HEK293 (cell line): ENCODE measurements at regions not wholly inside any gene's neighbourhood (a gene's known extent, or its start where the extent isn't known, plus 50 kb on each side); places are given as distances from the start of the nearest gene placed in this dataset.

Source experiments
- CTCF ChIA-PET: fragments of 350-600 bp; formaldehyde crosslinking; extraction: SDS; loops from one replicate; lab custom pipeline; 2021; ENCODE audit warnings: antibody characterized with exemption; lab: Yijun Ruan, JAX
- POLR2A ChIA-PET: fragments of 300-600 bp; formaldehyde crosslinking; extraction: SDS; loops from one replicate; lab custom pipeline; 2020; ENCODE audit warnings: antibody characterized with exemption, inconsistent platforms; lab: Yijun Ruan, JAX
- H3K27ac ChIP-seq: fragments of 200-500 bp; sonication (Bioruptor generic); 2 replicates; pipeline ENCODE4 v1.5.1; 2014; ENCODE audit warnings: low read depth, low read length, control low read depth, inconsistent platforms; ENCODE audit errors: extremely low read depth
- H3K36me3 ChIP-seq, 2 experiments: fragments of 200-500 bp in 1 of 2; sonication (Bioruptor generic) in 1 of 2; 1 replicate in 1 of 2; 2 replicates in 1 of 2; pipeline ENCODE4 v1.5.1; 2014 to 2017; ENCODE audit warnings: inconsistent platforms in 2 of 2, low read length in 2 of 2; ENCODE audit not compliant: control insufficient read depth in 2 of 2, insufficient read depth in 1 of 2
- H3K4me1 ChIP-seq: fragments of 200-500 bp; sonication (Bioruptor generic); 2 replicates; pipeline ENCODE4 v1.5.1; 2014; ENCODE audit warnings: mild to moderate bottlenecking, low read length, inconsistent platforms; ENCODE audit not compliant: control insufficient read depth, insufficient read depth
- H3K4me3 ChIP-seq: 2 replicates; pipeline ENCODE4 v1.5.1; 2011; ENCODE audit warnings: low read depth, mild to moderate bottlenecking, control low read depth, low read length, moderate library complexity
- H3K9me3 ChIP-seq: fragments of 200-500 bp; sonication (Bioruptor generic); 2 replicates; pipeline ENCODE4 v1.5.1; 2014; ENCODE audit warnings: low read depth, low read length, inconsistent platforms; ENCODE audit not compliant: control insufficient read depth, insufficient read depth
- FEZF1 ChIP-seq: fragments of 450-650 bp; formaldehyde crosslinking; IDR thresholded peaks from 2 replicates; pipeline ENCODE4 v1.5.1; 2016; ENCODE audit warnings: missing biosample characterization, missing genetic modification characterization
- GLI2 ChIP-seq: fragments of 450-650 bp; formaldehyde crosslinking; IDR thresholded peaks from 2 replicates; pipeline ENCODE4; 2017; ENCODE audit warnings: missing biosample characterization, missing genetic modification characterization, low read depth, borderline replicate concordance
- HOXC10 ChIP-seq: sonication (generic); formaldehyde crosslinking; IDR thresholded peaks from 2 replicates; pipeline ENCODE4 v1.8.1; 2023; ENCODE audit warnings: mild to moderate bottlenecking, missing genetic modification reagents
- IKZF3 ChIP-seq: fragments of 450-650 bp; IDR thresholded peaks from 2 replicates; pipeline ENCODE4 v1.5.0; 2018; ENCODE audit warnings: missing biosample characterization, mild to moderate bottlenecking, missing genetic modification characterization, moderate library complexity
- KLF7 ChIP-seq: fragments of 450-650 bp; formaldehyde crosslinking; IDR thresholded peaks from 2 replicates; pipeline ENCODE4 v1.5.1; 2016; ENCODE audit warnings: missing biosample characterization, missing genetic modification characterization, borderline replicate concordance
- SALL2 ChIP-seq: fragments of 450-650 bp; formaldehyde crosslinking; IDR thresholded peaks from 2 replicates; pipeline ENCODE4 v1.5.0; 2017; ENCODE audit warnings: missing biosample characterization, mild to moderate bottlenecking, missing genetic modification characterization, borderline replicate concordance
- SP2 ChIP-seq: fragments of 450-650 bp; formaldehyde crosslinking; IDR thresholded peaks from 2 replicates; pipeline ENCODE4 v1.5.1; 2016; ENCODE audit warnings: missing biosample characterization, missing genetic modification characterization
- WT1 ChIP-seq: fragments of 450-650 bp; formaldehyde crosslinking; IDR thresholded peaks from 2 replicates; pipeline ENCODE4 v1.5.1; 2016; ENCODE audit warnings: missing biosample characterization, missing genetic modification characterization
- ZBTB20 ChIP-seq: fragments of 450-650 bp; formaldehyde crosslinking; IDR thresholded peaks from 2 replicates; pipeline ENCODE4 v1.5.1; 2016; ENCODE audit warnings: missing biosample characterization, missing genetic modification characterization
- ZBTB26 ChIP-seq: fragments of 450-650 bp; formaldehyde crosslinking; optimal IDR thresholded peaks from 2 replicates; pipeline ENCODE3; 2016; ENCODE audit warnings: missing biosample characterization, mild to moderate bottlenecking, missing genetic modification characterization
- ZNF112 ChIP-seq: fragments of 450-650 bp; formaldehyde crosslinking; IDR thresholded peaks from 2 replicates; pipeline ENCODE4 v1.5.0; 2017; ENCODE audit warnings: missing biosample characterization, missing genetic modification characterization
- ZNF19 ChIP-seq: fragments of 450-650 bp; formaldehyde crosslinking; IDR thresholded peaks from 2 replicates; pipeline ENCODE4; 2016; ENCODE audit warnings: missing biosample characterization, missing genetic modification characterization, low read depth
- ZNF202 ChIP-seq: fragments of 450-650 bp; formaldehyde crosslinking; IDR thresholded peaks from 2 replicates; pipeline ENCODE4 v1.5.1; 2016; ENCODE audit warnings: missing biosample characterization, missing genetic modification characterization, borderline replicate concordance
- ZNF26 ChIP-seq: fragments of 450-650 bp; formaldehyde crosslinking; IDR thresholded peaks from 2 replicates; pipeline ENCODE4 v1.5.1; 2016; ENCODE audit warnings: missing biosample characterization, missing genetic modification characterization
- ZNF366 ChIP-seq: fragments of 450-650 bp; formaldehyde crosslinking; conservative IDR thresholded peaks from 2 replicates; pipeline ENCODE4 v1.5.1; 2016; ENCODE audit warnings: missing biosample characterization, missing genetic modification characterization
- ZNF433 ChIP-seq: fragments of 450-650 bp; formaldehyde crosslinking; IDR thresholded peaks from 2 replicates; pipeline ENCODE4 v1.5.1; 2016; ENCODE audit warnings: missing biosample characterization, missing genetic modification characterization, low read depth
- ZNF449 ChIP-seq: fragments of 450-650 bp; formaldehyde crosslinking; IDR thresholded peaks from 2 replicates; pipeline ENCODE4 v1.5.1; 2017; ENCODE audit warnings: missing biosample characterization, mild to moderate bottlenecking, missing genetic modification characterization, moderate library complexity
- ZNF514 ChIP-seq: fragments of 450-650 bp; formaldehyde crosslinking; IDR thresholded peaks from 2 replicates; pipeline ENCODE4 v1.5.1; 2016; ENCODE audit warnings: missing biosample characterization, missing genetic modification characterization
- ZNF518A ChIP-seq: fragments of 450-650 bp; formaldehyde crosslinking; conservative IDR thresholded peaks from 2 replicates; pipeline ENCODE4 v1.5.1; 2016; ENCODE audit warnings: low read depth, missing biosample characterization, missing genetic modification characterization
- ZNF558 ChIP-seq: fragments of 450-650 bp; formaldehyde crosslinking; IDR thresholded peaks from 2 replicates; pipeline ENCODE4 v1.5.1; 2016; ENCODE audit warnings: missing biosample characterization, missing genetic modification characterization
- ZNF621 ChIP-seq: fragments of 450-650 bp; formaldehyde crosslinking; IDR thresholded peaks from 2 replicates; pipeline ENCODE4 v1.5.1; 2017; ENCODE audit warnings: missing biosample characterization, missing genetic modification characterization
- ZNF629 ChIP-seq: fragments of 450-650 bp; formaldehyde crosslinking; IDR thresholded peaks from 2 replicates; pipeline ENCODE4 v1.5.1; 2017; ENCODE audit warnings: missing biosample characterization, missing genetic modification characterization
- ZNF677 ChIP-seq: fragments of 450-650 bp; IDR thresholded peaks from 2 replicates; pipeline ENCODE4 v1.5.0; 2018; ENCODE audit warnings: missing biosample characterization, mild to moderate bottlenecking, missing genetic modification characterization, moderate library complexity
- ZNF776 ChIP-seq: fragments of 450-650 bp; formaldehyde crosslinking; IDR thresholded peaks from 2 replicates; pipeline ENCODE4 v1.5.0; 2017; ENCODE audit warnings: missing biosample characterization, missing genetic modification characterization, borderline replicate concordance
- ZNF843 ChIP-seq: fragments of 450-650 bp; formaldehyde crosslinking; IDR thresholded peaks from 2 replicates; pipeline ENCODE4 v1.5.1; 2016; ENCODE audit warnings: missing biosample characterization, missing genetic modification characterization

- ChIA-PET POLR2A (no interaction called here), CTCF (no interaction called here)
- Histone ChIP-seq H3K27ac (no peak overlapping the region), H3K4me3 (no peak overlapping the region), H3K4me1 (no peaks in the 10 kb centered on the region), H3K36me3 (no peaks in the 10 kb centered on the region), H3K9me3 (no peaks in the 10 kb centered on the region; the same call in 1 of the 2 replicates)
- TF ChIP-seq ZNF514 (tag by site-specific recombination) (no peak), ZNF621 (no peak), ZNF629 (tag by site-specific recombination) (no peak), SALL2 (tag by site-specific recombination) (no peak), ZNF518A (tag by site-specific recombination) (no peak), ZNF112 (tag by site-specific recombination) (no peak), ZNF26 (no peak), ZNF776 (tag by site-specific recombination) (no peak), ZNF19 (tag by site-specific recombination) (no peak), ZNF558 (tag by site-specific recombination) (no peak), ZNF202 (tag by site-specific recombination) (no peak), HOXC10 (CRISPR knock-in tag) (no peak), ZNF677 (no peak), WT1 (tag by site-specific recombination) (no peak), KLF7 (tag by site-specific recombination) (no peak), ZNF843 (tag by site-specific recombination) (no peak), ZBTB20 (tag by site-specific recombination) (no peak), IKZF3 (tag by site-specific recombination) (no peak)
Measured at GRCh38 chr7:40916813-40917212, 782.0 kb downstream of the SUGCT start.

GRCh38 chr7:40915071-40915470 lies 780.3 kb downstream of the SUGCT start:
- H3K4me1 ChIP-seq = no peaks in the 10 kb centered on the region
- TF ChIP-seq GLI2 (tag by site-specific recombination) (no peak), FEZF1 (no peak), ZBTB26 (tag by site-specific recombination) (no peak), ZNF433 (tag by site-specific recombination) (no peak), ZNF366 (tag by site-specific recombination) (no peak), ZNF449 (tag by site-specific recombination) (no peak), ZNF202 (tag by site-specific recombination) (no peak), SP2 (no peak)
- TF ChIP-seq, all 188 proteins: peak for 0
- ChIA-PET CTCF (no interaction called here), POLR2A (no interaction called here)
- Histone ChIP-seq H3K27ac (no peak overlapping the region), H3K4me3 (no peak overlapping the region), H3K36me3 (no peaks in the 10 kb centered on the region), H3K9me3 (no peaks in the 10 kb centered on the region; the same call in 1 of the 2 replicates)
